ENCODE measurements at regions not wholly inside any gene's neighbourhood (a gene's known extent, or its start where the extent isn't known, plus 50 kb on each side); places are given as distances from the start of the nearest gene placed in this dataset.

- H3K27ac Mint-ChIP-seq (ENCODE audit: low read depth), result no peak overlapping the region
- DNase-seq (ENCODE audit: low spot score in 2 of 2) (no peak), ATAC-seq (replicated peaks; ENCODE audit: extremely low read depth, poor library complexity, severe bottlenecking) (no peak)
- no peaks in the 10 kb centered on the region for H3K4me1 Mint-ChIP-seq
- no peaks in the 10 kb centered on the region for H3K27me3 Mint-ChIP-seq
- no peaks in the 10 kb centered on the region for H3K36me3 Mint-ChIP-seq (ENCODE audit: insufficient read depth)
- peaks cover 20% of the 10 kb centered on the region for H3K9me3 Mint-ChIP-seq
- H3K4me3 Mint-ChIP-seq, result no peak overlapping the region
These were observed 1587.9 kb upstream of the ADGRL3 start for GRCh38 chr4:59612235-59612634.

GRCh38 chr4:59615316-59615715 is 1584.8 kb upstream of the ADGRL3 start:
- ATAC-seq (replicated peaks; ENCODE audit: extremely low read depth, poor library complexity, severe bottlenecking), result no peak
- Mint-ChIP-seq H3K4me3 (no peak overlapping the region), H3K9me3 (peaks cover 24% of the 10 kb centered on the region), H3K27me3 (no peaks in the 10 kb centered on the region), H3K36me3 (ENCODE audit: insufficient read depth) (no peaks in the 10 kb centered on the region), H3K4me1 (no peaks in the 10 kb centered on the region), H3K27ac (ENCODE audit: low read depth) (no peak overlapping the region)
- DNase-seq (ENCODE audit: low spot score in 2 of 2), result no peak

GRCh38 chr4:59629348-59629747 is 1570.8 kb upstream of the ADGRL3 start:
- ATAC-seq (replicated peaks; ENCODE audit: extremely low read depth, poor library complexity, severe bottlenecking) (no peak), DNase-seq (ENCODE audit: low spot score in 2 of 2) (no peak)
- Mint-ChIP-seq H3K36me3 (ENCODE audit: insufficient read depth) (no peaks in the 10 kb centered on the region), H3K4me1 (no peaks in the 10 kb centered on the region), H3K27ac (ENCODE audit: low read depth) (no peak overlapping the region), H3K4me3 (no peak overlapping the region), H3K27me3 (no peaks in the 10 kb centered on the region), H3K9me3 (peaks cover 30% of the 10 kb centered on the region)

- H3K4me1 Mint-ChIP-seq, result no peaks in the 10 kb centered on the region
- H3K27me3 Mint-ChIP-seq, result no peaks in the 10 kb centered on the region
- DNase-seq (ENCODE audit: low spot score in 2 of 2) (no peak), ATAC-seq (replicated peaks; ENCODE audit: extremely low read depth, poor library complexity, severe bottlenecking) (no peak)
- no peaks in the 10 kb centered on the region for H3K36me3 Mint-ChIP-seq (ENCODE audit: insufficient read depth)
- no peak overlapping the region for H3K4me3 Mint-ChIP-seq
- peaks cover 29% of the 10 kb centered on the region for H3K9me3 Mint-ChIP-seq
- H3K27ac Mint-ChIP-seq (ENCODE audit: low read depth), result no peak overlapping the region
These were observed 1569.9 kb upstream of the ADGRL3 start for GRCh38 chr4:59630235-59630634.

- Mint-ChIP-seq H3K27me3 (no peaks in the 10 kb centered on the region), H3K9me3 (peaks cover 35% of the 10 kb centered on the region), H3K36me3 (ENCODE audit: insufficient read depth) (no peaks in the 10 kb centered on the region), H3K27ac (ENCODE audit: low read depth) (no peak overlapping the region), H3K4me3 (no peak overlapping the region), H3K4me1 (no peaks in the 10 kb centered on the region)
- ATAC-seq (replicated peaks; ENCODE audit: extremely low read depth, poor library complexity, severe bottlenecking) (no peak), DNase-seq (ENCODE audit: low spot score in 2 of 2) (no peak)
These were observed 1569.2 kb upstream of the ADGRL3 start for GRCh38 chr4:59630922-59631321.

GRCh38 chr4:59637596-59637995 is 1562.5 kb upstream of the ADGRL3 start:
- Mint-ChIP-seq H3K27me3 (no peaks in the 10 kb centered on the region), H3K36me3 (ENCODE audit: insufficient read depth) (peaks cover 1% of the 10 kb centered on the region), H3K4me3 (no peak overlapping the region), H3K9me3 (peaks cover 33% of the 10 kb centered on the region), H3K27ac (ENCODE audit: low read depth) (no peak overlapping the region), H3K4me1 (no peaks in the 10 kb centered on the region)
- no peak for ATAC-seq (replicated peaks; ENCODE audit: extremely low read depth, poor library complexity, severe bottlenecking)
- no peak for DNase-seq (ENCODE audit: low spot score in 2 of 2)

GRCh38 chr4:59643682-59644081 is 1556.4 kb upstream of the ADGRL3 start:
- peaks cover 11% of the 10 kb centered on the region for H3K9me3 Mint-ChIP-seq
- no peaks in the 10 kb centered on the region for H3K36me3 Mint-ChIP-seq (ENCODE audit: insufficient read depth)
- H3K4me3 Mint-ChIP-seq, result no peak overlapping the region
- H3K27me3 Mint-ChIP-seq, result no peaks in the 10 kb centered on the region
- no peak for ATAC-seq (replicated peaks; ENCODE audit: extremely low read depth, poor library complexity, severe bottlenecking)
- H3K27ac Mint-ChIP-seq (ENCODE audit: low read depth), result no peak overlapping the region
- no peaks in the 10 kb centered on the region for H3K4me1 Mint-ChIP-seq
- no peak for DNase-seq (ENCODE audit: low spot score in 2 of 2)

- Mint-ChIP-seq H3K27me3 (no peaks in the 10 kb centered on the region), H3K27ac (ENCODE audit: low read depth) (no peak overlapping the region), H3K36me3 (ENCODE audit: insufficient read depth) (no peaks in the 10 kb centered on the region), H3K9me3 (peaks cover 6% of the 10 kb centered on the region), H3K4me3 (no peak overlapping the region), H3K4me1 (no peaks in the 10 kb centered on the region)
- ATAC-seq (replicated peaks; ENCODE audit: extremely low read depth, poor library complexity, severe bottlenecking) (no peak), DNase-seq (ENCODE audit: low spot score in 2 of 2) (no peak)
These were observed 1555.4 kb upstream of the ADGRL3 start for GRCh38 chr4:59644765-59645164.

GRCh38 chr4:59646082-59646481 is 1554.0 kb upstream of the ADGRL3 start:
- Mint-ChIP-seq H3K4me1 (no peaks in the 10 kb centered on the region), H3K27ac (ENCODE audit: low read depth) (no peak overlapping the region), H3K4me3 (no peak overlapping the region), H3K9me3 (peaks cover 17% of the 10 kb centered on the region), H3K36me3 (ENCODE audit: insufficient read depth) (no peaks in the 10 kb centered on the region), H3K27me3 (no peaks in the 10 kb centered on the region)
- ATAC-seq (replicated peaks; ENCODE audit: extremely low read depth, poor library complexity, severe bottlenecking), result no peak
- no peak for DNase-seq (ENCODE audit: low spot score in 2 of 2)

- H3K27ac Mint-ChIP-seq (ENCODE audit: low read depth), result no peak overlapping the region
- DNase-seq (ENCODE audit: low spot score in 2 of 2) (no peak), ATAC-seq (replicated peaks; ENCODE audit: extremely low read depth, poor library complexity, severe bottlenecking) (no peak)
- no peaks in the 10 kb centered on the region for H3K27me3 Mint-ChIP-seq
- H3K4me1 Mint-ChIP-seq, result no peaks in the 10 kb centered on the region
- H3K36me3 Mint-ChIP-seq (ENCODE audit: insufficient read depth), result no peaks in the 10 kb centered on the region
- no peak overlapping the region for H3K4me3 Mint-ChIP-seq
- H3K9me3 Mint-ChIP-seq, result peaks cover 17% of the 10 kb centered on the region
These were observed 1553.1 kb upstream of the ADGRL3 start for GRCh38 chr4:59647011-59647410.

GRCh38 chr4:59647500-59647899 is 1552.6 kb upstream of the ADGRL3 start:
- Mint-ChIP-seq H3K36me3 (ENCODE audit: insufficient read depth) (no peaks in the 10 kb centered on the region), H3K4me3 (no peak overlapping the region), H3K27ac (ENCODE audit: low read depth) (no peak overlapping the region), H3K27me3 (no peaks in the 10 kb centered on the region), H3K4me1 (no peaks in the 10 kb centered on the region), H3K9me3 (peaks cover 13% of the 10 kb centered on the region)
- no peak for ATAC-seq (replicated peaks; ENCODE audit: extremely low read depth, poor library complexity, severe bottlenecking)
- no peak for DNase-seq (ENCODE audit: low spot score in 2 of 2)

- DNase-seq (ENCODE audit: low spot score in 2 of 2), result no peak
- ATAC-seq (replicated peaks; ENCODE audit: extremely low read depth, poor library complexity, severe bottlenecking), result no peak
- peaks cover 17% of the 10 kb centered on the region for H3K9me3 Mint-ChIP-seq
- no peaks in the 10 kb centered on the region for H3K36me3 Mint-ChIP-seq (ENCODE audit: insufficient read depth)
- H3K27me3 Mint-ChIP-seq, result no peaks in the 10 kb centered on the region
- H3K4me3 Mint-ChIP-seq, result no peak overlapping the region
- H3K4me1 Mint-ChIP-seq, result no peaks in the 10 kb centered on the region
- no peak overlapping the region for H3K27ac Mint-ChIP-seq (ENCODE audit: low read depth)
These were observed 1549.3 kb upstream of the ADGRL3 start for GRCh38 chr4:59650861-59651260.

- no peak for DNase-seq (ENCODE audit: low spot score in 2 of 2)
These were observed 1544.1 kb upstream of the ADGRL3 start for GRCh38 chr4:59655996-59656395.

GRCh38 chr4:59664771-59665170 is 1535.4 kb upstream of the ADGRL3 start:
- DNase-seq (ENCODE audit: low spot score in 2 of 2) (no peak), ATAC-seq (replicated peaks; ENCODE audit: extremely low read depth, poor library complexity, severe bottlenecking) (no peak)
- no peak overlapping the region for H3K27ac Mint-ChIP-seq (ENCODE audit: low read depth)
- H3K9me3 Mint-ChIP-seq, result peaks cover 22% of the 10 kb centered on the region
- H3K36me3 Mint-ChIP-seq (ENCODE audit: insufficient read depth), result no peaks in the 10 kb centered on the region
- no peak overlapping the region for H3K4me3 Mint-ChIP-seq
- no peaks in the 10 kb centered on the region for H3K4me1 Mint-ChIP-seq
- no peaks in the 10 kb centered on the region for H3K27me3 Mint-ChIP-seq

More at GRCh38 chr4:59655996-59656395, 1544.1 kb upstream of the ADGRL3 start:
- Mint-ChIP-seq H3K27ac (ENCODE audit: low read depth) (no peak overlapping the region), H3K9me3 (peaks cover 38% of the 10 kb centered on the region), H3K4me3 (no peak overlapping the region), H3K27me3 (no peaks in the 10 kb centered on the region), H3K36me3 (ENCODE audit: insufficient read depth) (no peaks in the 10 kb centered on the region), H3K4me1 (no peaks in the 10 kb centered on the region)
- ATAC-seq (replicated peaks; ENCODE audit: extremely low read depth, poor library complexity, severe bottlenecking), result no peak
